Heart left ventricle (tissue), 13 donors: ENCODE measurements at regions not wholly inside any gene's neighbourhood (a gene's known extent, or its start where the extent isn't known, plus 50 kb on each side); places are given as distances from the start of the nearest gene placed in this dataset.

Source experiments
- POLR2A ChIP-seq, 2 donors: fragments of 450-650 bp; IDR thresholded peaks; one replicate each; pipeline ENCODE4 v1.6.1; 2017; ENCODE audit warnings: antibody characterized with exemption in 2 of 2, mild to moderate bottlenecking in 2 of 2, moderate library complexity in 2 of 2
- TF ChIP-seq, protein P1 (sequence below), 12 donors: fragments of 200-600 bp; sonication (generic) in 4 of 12; IDR thresholded peaks; one replicate each; pipeline versions ENCODE4 v1.5.0 to v1.8.0; 2018 to 2022; ENCODE audit warnings: antibody characterized with exemption in 12 of 12, mild to moderate bottlenecking in 5 of 12
- donor health status: ischemic (EF 13 %, LVEDD 7.1; RV severe dilation, severe dysfunction).
- donor health status: DM: no; HTN: yes; CAD: no.
- donor health status: DM: no; HTN: no; CAD: no.
- donor health status: ischemic (EF 25% LVEDD 6.9; RV normal size, moderate dysfunction).
- donor health status: ischemic (EF 25% LVEDD 5.7; RV mildly dilated, moderate dysfunction).
- donor health status: ischemic (EF 35%, LVEDD 5.7; RV mildly dilated, moderate dysfunction).
- donor health status: nonischemic (EF 11% LVEDD 7.7; RV severe dilation, severe dysfunction).
- donor health status: DM: yes; HTN: yes; CAD: no.
- donor health status: PGD.
- donor health status: ischemic (EF 29% LVEDD 5.4; RV normal size, mild dysfunction).
- donor health status: nonischemic (EF 23%, LVEDD 6.1; RV moderate dilation, normal function).

DNA sequence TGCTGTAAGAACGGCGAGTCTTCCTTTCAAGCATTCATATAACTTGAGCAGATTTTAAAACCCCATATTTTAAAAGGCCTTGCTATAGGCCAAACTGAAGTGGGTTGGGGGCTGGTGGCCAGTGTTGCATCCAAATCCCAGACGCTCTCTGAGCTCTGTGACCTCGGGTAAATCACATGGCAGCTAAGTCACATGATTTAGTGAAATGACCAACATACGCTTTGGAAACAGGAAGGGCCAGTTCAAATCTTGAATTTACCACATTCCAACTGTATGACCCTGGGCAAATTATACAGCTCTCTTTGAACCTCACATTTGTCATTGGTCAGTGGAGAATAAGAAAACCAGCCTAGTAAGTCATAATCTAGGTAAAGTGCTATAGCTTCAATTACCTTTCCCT lies 519.3 kb downstream of the HAPSTR1 start:
- TF ChIP-seq, protein P1, sequence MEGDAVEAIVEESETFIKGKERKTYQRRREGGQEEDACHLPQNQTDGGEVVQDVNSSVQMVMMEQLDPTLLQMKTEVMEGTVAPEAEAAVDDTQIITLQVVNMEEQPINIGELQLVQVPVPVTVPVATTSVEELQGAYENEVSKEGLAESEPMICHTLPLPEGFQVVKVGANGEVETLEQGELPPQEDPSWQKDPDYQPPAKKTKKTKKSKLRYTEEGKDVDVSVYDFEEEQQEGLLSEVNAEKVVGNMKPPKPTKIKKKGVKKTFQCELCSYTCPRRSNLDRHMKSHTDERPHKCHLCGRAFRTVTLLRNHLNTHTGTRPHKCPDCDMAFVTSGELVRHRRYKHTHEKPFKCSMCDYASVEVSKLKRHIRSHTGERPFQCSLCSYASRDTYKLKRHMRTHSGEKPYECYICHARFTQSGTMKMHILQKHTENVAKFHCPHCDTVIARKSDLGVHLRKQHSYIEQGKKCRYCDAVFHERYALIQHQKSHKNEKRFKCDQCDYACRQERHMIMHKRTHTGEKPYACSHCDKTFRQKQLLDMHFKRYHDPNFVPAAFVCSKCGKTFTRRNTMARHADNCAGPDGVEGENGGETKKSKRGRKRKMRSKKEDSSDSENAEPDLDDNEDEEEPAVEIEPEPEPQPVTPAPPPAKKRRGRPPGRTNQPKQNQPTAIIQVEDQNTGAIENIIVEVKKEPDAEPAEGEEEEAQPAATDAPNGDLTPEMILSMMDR (IDR thresholded peaks at IDR 0.05) = no peak
- TF ChIP-seq POLR2A (IDR thresholded peaks at IDR 0.05) = no peak
